GM12801 (cell line): ENCODE measurements at regions not wholly inside any gene's neighbourhood (a gene's known extent, or its start where the extent isn't known, plus 50 kb on each side); places are given as distances from the start of the nearest gene placed in this dataset.

ENCODE experiments used
- CTCF ChIP-seq: IDR thresholded peaks from one replicate; pipeline ENCODE4 v1.5.1; 2011; ENCODE audit warnings: control low read depth; ENCODE audit not compliant: insufficient read length; ENCODE audit errors: extremely low read depth

DNA sequence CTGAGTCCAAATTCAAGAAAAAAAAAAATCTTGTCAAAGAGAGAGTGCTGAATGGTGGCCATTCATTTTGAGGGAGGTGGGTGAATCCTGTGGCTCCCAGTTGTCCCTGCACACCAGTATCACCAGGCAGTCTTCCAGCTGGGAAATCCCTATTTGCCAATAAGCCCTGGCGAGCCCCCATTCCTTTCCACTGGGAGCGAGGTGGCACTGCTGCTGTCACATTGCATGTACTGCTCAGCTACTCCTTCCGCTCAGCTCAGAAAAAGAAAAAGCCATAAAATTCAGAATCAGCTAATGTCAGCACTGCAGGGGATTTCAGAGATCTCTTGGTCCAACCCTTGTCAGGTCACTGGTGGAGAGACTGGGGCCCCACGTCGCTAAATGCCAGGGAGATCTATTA, 298.5 kb downstream of the OMA1 start:
- TF ChIP-seq CTCF = no peak

- TF ChIP-seq CTCF = no peak
Measured at GRCh38 chr1:58246549-58246948, 300.0 kb downstream of the OMA1 start.

- TF ChIP-seq CTCF = no peak
Measured at GRCh38 chr1:58244872-58245271, 301.7 kb downstream of the OMA1 start.

- TF ChIP-seq CTCF = no peak
Measured at GRCh38 chr1:58238846-58239245, 307.7 kb downstream of the OMA1 start.

DNA sequence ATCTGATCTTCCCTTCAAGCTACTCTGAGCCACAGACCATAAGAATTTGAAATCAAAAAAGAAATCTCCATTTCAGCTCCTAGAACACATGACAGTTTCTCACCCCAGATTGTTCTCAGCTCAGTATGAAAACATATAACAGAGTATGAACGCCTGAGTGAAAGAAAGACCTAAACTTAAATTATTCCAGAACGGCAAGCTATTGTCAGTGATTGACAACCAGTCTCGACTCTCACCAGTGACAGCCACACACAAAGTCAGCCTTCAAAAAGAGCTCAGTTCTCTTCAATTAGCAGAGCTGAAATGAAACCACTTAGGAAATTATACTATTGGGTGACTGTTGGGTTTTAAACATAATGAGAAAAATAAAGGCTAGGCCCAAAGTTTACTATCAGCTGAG, 312.8 kb downstream of the OMA1 start:
- TF ChIP-seq CTCF = no peak

DNA sequence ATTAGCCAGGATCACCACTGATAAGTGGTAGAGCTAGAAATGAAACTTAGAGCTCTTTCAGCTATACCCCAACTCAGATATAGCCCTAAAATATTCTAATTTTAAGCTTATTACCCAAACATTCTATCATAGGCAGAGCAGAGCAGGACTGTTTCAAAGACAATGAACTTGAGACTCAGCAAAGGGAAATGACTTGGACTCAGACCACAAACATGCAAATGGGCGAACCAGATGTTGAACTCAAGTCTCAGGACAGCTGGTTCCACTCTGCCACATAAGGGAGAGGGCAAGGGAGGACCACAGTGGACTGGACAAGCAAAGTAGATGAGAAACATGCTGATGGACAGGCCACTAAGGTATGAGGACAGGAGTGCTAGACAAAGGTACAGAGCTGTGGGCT, 315.3 kb downstream of the OMA1 start:
- no peak for TF ChIP-seq CTCF

- no peak for TF ChIP-seq CTCF
Measured at GRCh38 chr1:58227604-58228003, 318.9 kb downstream of the OMA1 start.

GRCh38 chr1:58223522-58223921, 323.0 kb downstream of the OMA1 start:
- no peak for TF ChIP-seq CTCF
